ENCODE measurements at regions not wholly inside any gene's neighbourhood (a gene's known extent, or its start where the extent isn't known, plus 50 kb on each side); places are given as distances from the start of the nearest gene placed in this dataset.

DNA sequence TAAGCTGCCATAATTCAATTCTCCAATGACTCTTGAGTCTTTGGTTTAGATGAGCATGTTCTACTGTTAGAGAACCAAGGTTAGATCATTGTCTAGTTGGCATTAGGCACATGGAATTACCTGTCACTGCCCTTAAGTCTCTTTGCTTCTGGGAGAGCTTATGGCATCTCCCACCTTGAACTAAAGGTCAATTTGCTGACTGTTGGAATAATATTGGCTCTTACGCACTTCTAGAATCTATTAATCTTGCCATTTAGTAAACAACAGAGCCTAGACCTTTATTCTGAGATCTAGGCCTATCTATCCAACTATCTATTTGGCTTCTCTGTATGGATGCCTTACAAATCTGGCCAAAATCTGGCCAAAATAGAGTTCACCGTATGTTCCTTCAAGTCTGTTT lies 232.0 kb downstream of the STK31 start:
- FAIRE-seq, result no peak
- no TSS peak for BruUV-seq (replicated peaks)
- H3K36me3 ChIP-seq (ENCODE audit: control insufficient read depth in 2 of 2, extremely low read depth in 1 of 2, insufficient read depth in 2 of 2, low read length in 2 of 2), result no peaks in the 10 kb centered on the region
- no peaks in the 10 kb centered on the region for H3K79me2 ChIP-seq (ENCODE audit: control insufficient read depth, insufficient read depth, low read length)
- no peaks in the 10 kb centered on the region for H3K27me3 ChIP-seq (ENCODE audit: control insufficient read depth in 2 of 2, insufficient read depth in 2 of 2, low read length in 2 of 2)
- TF ChIP-seq POLR2A (IDR thresholded peaks at IDR 0.05; ENCODE audit: low read depth, low read length), result no peak
- no peak for TF ChIP-seq GATA2 (IDR thresholded peaks at IDR 0.05; ENCODE audit: insufficient read depth, insufficient read length, low read depth, low read length)
- no peak for TF ChIP-seq MYC (IDR thresholded peaks at IDR 0.05; ENCODE audit: low read depth, low read length)
- no peak for TF ChIP-seq EZH2 (IDR thresholded peaks at IDR 0.05; ENCODE audit: borderline replicate concordance, low read depth, low read length, severe bottlenecking)
- no peak overlapping the region for H2AFZ ChIP-seq (ENCODE audit: low read depth, low read length)
- H3K9ac ChIP-seq (replicated peaks; ENCODE audit: extremely low read depth, insufficient read depth, low read length), result no peak overlapping the region
- intact Hi-C loops (cut with micrococcal nuclease), result no loop called here
- ChIA-PET POLR2A (no interaction called here), CTCF (no interaction called here)
- dilution Hi-C loops (cut with MboI; ENCODE audit: extremely low pct_ligation_motif_present, low sequenced_read_pairs), result no loop called here
- H4K20me1 ChIP-seq (replicated peaks; ENCODE audit: control insufficient read depth, extremely low read depth, insufficient read depth, low read length), result no peaks in the 10 kb centered on the region
- no peak overlapping the region for H3K4me3 ChIP-seq (replicated peaks in 1 of 3; ENCODE audit: insufficient read depth in 1 of 3, low read depth in 1 of 3, low read length in 3 of 3)
- no peaks in the 10 kb centered on the region for H3K9me3 ChIP-seq (replicated peaks; ENCODE audit: control insufficient read depth, insufficient read depth, low read length)
- no peak overlapping the region for H3K27ac ChIP-seq (ENCODE audit: insufficient read depth, low read depth, low read length)
- no peak for DNase-seq (ENCODE audit: low read depth, low spot score)
- H3K4me2 ChIP-seq (ENCODE audit: insufficient read depth, low read length), result no peak overlapping the region
- no peaks in the 10 kb centered on the region for H3K4me1 ChIP-seq (ENCODE audit: control insufficient read depth, extremely low read depth, insufficient read depth, low read length)
- no peaks in the 10 kb centered on the region for H3K9me1 ChIP-seq (replicated peaks; ENCODE audit: control insufficient read depth, extremely low read depth, insufficient read depth, low read length)

DNA sequence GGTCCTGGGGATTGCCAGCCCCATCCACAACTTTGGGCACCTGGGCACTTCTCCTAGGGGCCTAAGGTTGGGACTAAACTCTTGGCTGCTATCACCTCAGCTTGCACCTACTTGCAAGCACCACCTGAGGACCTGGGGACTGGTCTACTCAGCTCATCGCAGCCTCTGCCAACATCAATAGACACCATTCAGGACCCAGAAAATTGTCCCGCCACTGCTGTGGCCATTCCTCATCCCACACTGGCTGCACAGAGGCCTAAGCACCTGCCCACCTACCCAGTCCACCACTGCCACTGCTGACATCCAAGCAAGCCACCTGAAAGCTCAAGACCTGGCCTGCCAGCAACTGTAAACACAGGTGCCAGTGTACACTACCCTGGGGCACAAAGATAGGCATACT lies 234.1 kb downstream of the STK31 start:
- no peak overlapping the region for H3K4me3 ChIP-seq (replicated peaks in 1 of 3; ENCODE audit: insufficient read depth in 1 of 3, low read depth in 1 of 3, low read length in 3 of 3)
- dilution Hi-C loops (cut with MboI; ENCODE audit: extremely low pct_ligation_motif_present, low sequenced_read_pairs), result no loop called here
- BruUV-seq (replicated peaks), result no TSS peak
- FAIRE-seq, result no peak
- TF ChIP-seq POLR2AphosphoS5 (IDR thresholded peaks at IDR 0.05; ENCODE audit: insufficient read depth, low read depth, low read length), result no peak
- TF ChIP-seq, protein P1, sequence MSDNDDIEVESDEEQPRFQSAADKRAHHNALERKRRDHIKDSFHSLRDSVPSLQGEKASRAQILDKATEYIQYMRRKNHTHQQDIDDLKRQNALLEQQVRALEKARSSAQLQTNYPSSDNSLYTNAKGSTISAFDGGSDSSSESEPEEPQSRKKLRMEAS (IDR thresholded peaks at IDR 0.05; ENCODE audit: insufficient read depth, insufficient read length), result no peak
- no peak for TF ChIP-seq MYC (IDR thresholded peaks at IDR 0.05; ENCODE audit: low read depth, low read length)
- no peak for TF ChIP-seq FOS (IDR thresholded peaks at IDR 0.05; ENCODE audit: borderline replicate concordance, insufficient read depth, low read length)
- TF ChIP-seq JUN (IDR thresholded peaks at IDR 0.05; ENCODE audit: borderline replicate concordance, insufficient read depth, insufficient read length, low read depth), result no peak
- TF ChIP-seq, protein P2, sequence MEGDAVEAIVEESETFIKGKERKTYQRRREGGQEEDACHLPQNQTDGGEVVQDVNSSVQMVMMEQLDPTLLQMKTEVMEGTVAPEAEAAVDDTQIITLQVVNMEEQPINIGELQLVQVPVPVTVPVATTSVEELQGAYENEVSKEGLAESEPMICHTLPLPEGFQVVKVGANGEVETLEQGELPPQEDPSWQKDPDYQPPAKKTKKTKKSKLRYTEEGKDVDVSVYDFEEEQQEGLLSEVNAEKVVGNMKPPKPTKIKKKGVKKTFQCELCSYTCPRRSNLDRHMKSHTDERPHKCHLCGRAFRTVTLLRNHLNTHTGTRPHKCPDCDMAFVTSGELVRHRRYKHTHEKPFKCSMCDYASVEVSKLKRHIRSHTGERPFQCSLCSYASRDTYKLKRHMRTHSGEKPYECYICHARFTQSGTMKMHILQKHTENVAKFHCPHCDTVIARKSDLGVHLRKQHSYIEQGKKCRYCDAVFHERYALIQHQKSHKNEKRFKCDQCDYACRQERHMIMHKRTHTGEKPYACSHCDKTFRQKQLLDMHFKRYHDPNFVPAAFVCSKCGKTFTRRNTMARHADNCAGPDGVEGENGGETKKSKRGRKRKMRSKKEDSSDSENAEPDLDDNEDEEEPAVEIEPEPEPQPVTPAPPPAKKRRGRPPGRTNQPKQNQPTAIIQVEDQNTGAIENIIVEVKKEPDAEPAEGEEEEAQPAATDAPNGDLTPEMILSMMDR (IDR thresholded peaks at IDR 0.05; ENCODE audit: extremely low read depth in 1 of 2, insufficient read depth in 1 of 2, low read depth in 1 of 2, low read length in 2 of 2), result no peak
- TF ChIP-seq GATA2 (IDR thresholded peaks at IDR 0.05; ENCODE audit: insufficient read depth, insufficient read length, low read depth, low read length), result no peak
- TF ChIP-seq EZH2 (IDR thresholded peaks at IDR 0.05; ENCODE audit: borderline replicate concordance, low read depth, low read length, severe bottlenecking), result no peak
- no peak for TF ChIP-seq POLR2A (IDR thresholded peaks at IDR 0.05; ENCODE audit: low read depth, low read length)
- no peaks in the 10 kb centered on the region for H3K9me3 ChIP-seq (replicated peaks; ENCODE audit: control insufficient read depth, insufficient read depth, low read length)
- no peak overlapping the region for H3K9ac ChIP-seq (replicated peaks; ENCODE audit: extremely low read depth, insufficient read depth, low read length)
- no peak overlapping the region for H3K4me2 ChIP-seq (ENCODE audit: insufficient read depth, low read length)
- H3K27me3 ChIP-seq (ENCODE audit: control insufficient read depth in 2 of 2, insufficient read depth in 2 of 2, low read length in 2 of 2), result no peaks in the 10 kb centered on the region
- no peak overlapping the region for H3K27ac ChIP-seq (ENCODE audit: insufficient read depth, low read depth, low read length)
- no peaks in the 10 kb centered on the region for H3K36me3 ChIP-seq (ENCODE audit: control insufficient read depth in 2 of 2, extremely low read depth in 1 of 2, insufficient read depth in 2 of 2, low read length in 2 of 2)
- no peak overlapping the region for H2AFZ ChIP-seq (ENCODE audit: low read depth, low read length)
- POLR2A ChIA-PET, result no interaction called here
- CTCF ChIA-PET, result no interaction called here
- H3K9me1 ChIP-seq (replicated peaks; ENCODE audit: control insufficient read depth, extremely low read depth, insufficient read depth, low read length), result no peaks in the 10 kb centered on the region
- intact Hi-C loops (cut with micrococcal nuclease), result no loop called here
- no peaks in the 10 kb centered on the region for H4K20me1 ChIP-seq (replicated peaks; ENCODE audit: control insufficient read depth, extremely low read depth, insufficient read depth, low read length)
- no peaks in the 10 kb centered on the region for H3K4me1 ChIP-seq (ENCODE audit: control insufficient read depth, extremely low read depth, insufficient read depth, low read length)
- no peaks in the 10 kb centered on the region for H3K79me2 ChIP-seq (ENCODE audit: control insufficient read depth, insufficient read depth, low read length)
- no peak for DNase-seq (ENCODE audit: low read depth, low spot score)

All from endothelial cell of umbilical vein (primary cell).